DMS53 treated with DMSO at 0.1 percent for 48 hours (cell line): ENCODE measurements at regions not wholly inside any gene's neighbourhood (a gene's known extent, or its start where the extent isn't known, plus 50 kb on each side); places are given as distances from the start of the nearest gene placed in this dataset.
"Not testable (repeated sequence)": the region's sequence is repeated elsewhere in the genome, so short reads cannot be mapped to it uniquely, and the experiment has no call there.

ENCODE experiments used
- DNase-seq: peaks from one replicate; lab custom pipeline; 2025; ENCODE audit not compliant: unreplicated experiment; lab: John Stamatoyannopoulos, UW

GRCh38 chr7:6882321-6882721 lies 56.2 kb upstream of the CCZ1B start:
- not testable (repeated sequence) for DNase-seq

GRCh38 chr7:6883756-6884155 lies 57.7 kb upstream of the CCZ1B start:
- not testable (repeated sequence) for DNase-seq

GRCh38 chr7:6886198-6886597 lies 60.1 kb upstream of the CCZ1B start:
- no peak for DNase-seq

GRCh38 chr7:6888267-6889045 lies 62.4 kb upstream of the CCZ1B start:
- DNase-seq = not testable (repeated sequence)

GRCh38 chr7:6889252-6889812 lies 63.3 kb upstream of the CCZ1B start:
- no peak for DNase-seq

- DNase-seq = not testable (repeated sequence)
Measured at GRCh38 chr7:6902097-6902518, 76.0 kb upstream of the CCZ1B start.

GRCh38 chr7:6903289-6903688 lies 77.2 kb upstream of the CCZ1B start:
- not testable (repeated sequence) for DNase-seq

- DNase-seq = not testable (repeated sequence)
Measured at GRCh38 chr7:6903792-6904191, 77.7 kb upstream of the CCZ1B start.

GRCh38 chr7:6917258-6917657 lies 91.2 kb upstream of the CCZ1B start:
- DNase-seq = no peak

- not testable (repeated sequence) for DNase-seq
Measured at GRCh38 chr7:6919169-6919568, 93.1 kb upstream of the CCZ1B start.

- DNase-seq = not testable (repeated sequence)
Measured at GRCh38 chr7:6924523-6924922, 98.4 kb upstream of the CCZ1B start.

- not testable (repeated sequence) for DNase-seq
Measured at GRCh38 chr7:6926193-6927174, 100.4 kb upstream of the CCZ1B start.

- not testable (repeated sequence) for DNase-seq
Measured at GRCh38 chr7:6927643-6928042, 101.6 kb upstream of the CCZ1B start.

GRCh38 chr7:6929588-6929987 lies 103.5 kb upstream of the CCZ1B start:
- not testable (repeated sequence) for DNase-seq

GRCh38 chr7:6930081-6930635 lies 104.1 kb upstream of the CCZ1B start:
- not testable (repeated sequence) for DNase-seq

- not testable (repeated sequence) for DNase-seq
Measured at GRCh38 chr7:6930787-6931186, 104.7 kb upstream of the CCZ1B start.

GRCh38 chr7:6931456-6931855 lies 105.4 kb upstream of the CCZ1B start:
- DNase-seq = not testable (repeated sequence)

- not testable (repeated sequence) for DNase-seq
Measured at GRCh38 chr7:6933954-6934632, 108.0 kb upstream of the CCZ1B start.

GRCh38 chr7:6934981-6935380 lies 108.9 kb upstream of the CCZ1B start:
- no peak for DNase-seq

GRCh38 chr7:6936626-6937025 lies 110.6 kb upstream of the CCZ1B start:
- not testable (repeated sequence) for DNase-seq
